NCI-H345 treated with DMSO at 0.1 percent for 48 hours (cell line): ENCODE measurements at regions not wholly inside any gene's neighbourhood (a gene's known extent, or its start where the extent isn't known, plus 50 kb on each side); places are given as distances from the start of the nearest gene placed in this dataset.
"Not testable (repeated sequence)": the region's sequence is repeated elsewhere in the genome, so short reads cannot be mapped to it uniquely, and the experiment has no call there.

Experiments used
- DNase-seq: peaks from one replicate; lab custom pipeline; 2025; ENCODE audit not compliant: unreplicated experiment; lab: John Stamatoyannopoulos, UW

DNA sequence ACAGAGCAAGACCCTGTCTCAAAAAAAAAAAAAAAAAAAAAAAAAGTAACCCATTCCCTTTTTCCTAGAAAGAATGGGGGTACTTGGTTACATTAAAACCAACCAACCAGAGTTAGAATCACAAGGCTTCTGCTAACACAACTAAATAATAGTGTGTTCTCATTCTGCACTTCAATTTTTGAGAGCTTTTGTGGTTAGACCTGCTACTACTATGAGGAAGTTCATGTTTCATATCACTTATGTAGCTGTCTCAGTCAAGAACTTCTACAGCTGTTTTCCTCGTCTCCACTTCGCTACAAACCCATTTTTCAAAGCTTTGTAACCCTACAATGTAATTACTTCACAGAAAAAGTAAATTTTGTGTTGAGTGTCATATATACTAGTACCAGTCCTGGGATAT lies 58.3 kb downstream of the PDHA2 start:
- DNase-seq = no peak

- no peak for DNase-seq
These were observed 69.3 kb downstream of the PDHA2 start for GRCh38 chr4:95909211-95909610.

- no peak for DNase-seq
These were observed 70.9 kb downstream of the PDHA2 start for GRCh38 chr4:95910749-95911148.

DNA sequence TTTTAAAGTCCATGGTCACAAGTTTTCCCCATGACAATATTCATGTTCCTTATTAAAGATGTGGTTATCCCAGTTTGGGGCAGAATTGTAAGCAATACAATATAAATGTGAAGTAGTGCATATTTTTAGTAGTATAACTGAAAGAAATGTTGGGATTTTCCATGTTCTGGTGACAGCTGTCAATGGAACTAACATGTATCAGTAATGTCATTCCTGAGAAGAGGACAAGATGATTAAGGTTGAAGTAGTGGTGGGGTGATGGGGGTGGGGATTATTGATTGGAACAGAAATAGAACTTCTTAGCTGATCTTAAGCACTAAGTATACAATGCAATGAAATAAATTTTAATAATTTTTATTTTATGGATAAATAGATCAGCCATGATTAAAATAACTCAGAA lies 81.6 kb downstream of the PDHA2 start:
- DNase-seq = no peak

GRCh38 chr4:95929448-95930064 lies 89.7 kb downstream of the PDHA2 start:
- no peak for DNase-seq

DNA sequence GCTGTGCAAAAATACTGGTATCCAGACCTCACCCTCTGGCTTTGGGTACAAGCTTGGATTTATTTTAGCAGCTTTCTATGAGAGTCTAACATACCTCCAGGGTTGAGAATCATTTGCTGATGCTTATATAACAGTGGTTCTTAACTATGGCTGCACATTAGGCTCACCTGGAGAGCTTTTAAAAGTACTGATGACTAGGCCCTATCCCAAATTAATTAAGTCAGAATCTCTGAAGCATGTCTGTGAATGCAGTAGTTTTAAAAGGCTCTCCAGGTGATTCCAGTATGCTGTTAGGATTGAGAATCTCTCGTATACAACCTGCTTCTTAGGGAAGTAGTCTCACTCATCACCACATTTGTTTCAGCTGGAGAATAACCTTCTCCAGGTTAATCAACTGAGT lies 99.2 kb downstream of the PDHA2 start:
- no peak for DNase-seq

- no peak for DNase-seq
These were observed 109.4 kb downstream of the PDHA2 start for GRCh38 chr4:95949136-95949765.

GRCh38 chr4:95949808-95950207 lies 109.9 kb downstream of the PDHA2 start:
- no peak for DNase-seq

DNA sequence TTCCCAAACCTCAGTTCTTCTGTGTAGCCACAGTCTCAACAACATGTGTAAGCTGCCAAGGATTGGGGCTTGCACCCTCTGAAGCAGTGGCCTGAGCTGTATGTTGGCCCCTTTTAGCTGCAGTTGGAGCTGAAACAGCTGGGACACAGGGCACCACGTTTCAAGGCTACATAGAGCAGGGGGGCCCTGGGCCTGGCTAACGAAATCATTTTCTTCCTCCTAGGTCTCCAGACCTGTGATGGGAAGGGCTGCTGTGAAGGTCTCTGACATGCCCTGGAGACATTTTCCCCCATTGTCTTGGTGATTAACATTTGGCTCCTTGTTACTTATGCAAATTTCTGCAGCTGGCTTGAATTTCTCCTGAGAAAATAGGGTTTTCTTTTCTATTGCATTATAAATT lies 112.6 kb downstream of the PDHA2 start:
- not testable (repeated sequence) for DNase-seq

- DNase-seq = no peak
These were observed 116.2 kb downstream of the PDHA2 start for GRCh38 chr4:95956094-95956493.

DNA sequence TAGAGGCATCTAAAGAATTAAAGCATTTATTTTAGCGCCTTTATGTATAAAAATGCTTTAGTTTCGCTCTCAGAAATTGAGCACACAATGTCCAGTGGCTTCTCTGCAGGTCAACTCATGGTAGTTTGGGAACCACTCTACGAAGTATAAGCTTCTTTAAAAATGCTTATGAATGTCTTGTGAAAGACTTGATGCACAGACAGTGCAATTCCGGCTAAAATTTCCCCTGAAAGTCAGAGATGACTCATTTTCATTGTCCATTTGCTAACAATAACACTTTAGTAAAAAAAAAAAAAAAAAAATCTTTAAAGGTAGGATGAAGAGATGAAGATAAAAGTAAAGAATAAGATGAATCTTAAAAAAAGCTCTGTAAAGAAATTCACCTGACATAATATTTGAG lies 117.2 kb downstream of the PDHA2 start:
- no peak for DNase-seq

DNA sequence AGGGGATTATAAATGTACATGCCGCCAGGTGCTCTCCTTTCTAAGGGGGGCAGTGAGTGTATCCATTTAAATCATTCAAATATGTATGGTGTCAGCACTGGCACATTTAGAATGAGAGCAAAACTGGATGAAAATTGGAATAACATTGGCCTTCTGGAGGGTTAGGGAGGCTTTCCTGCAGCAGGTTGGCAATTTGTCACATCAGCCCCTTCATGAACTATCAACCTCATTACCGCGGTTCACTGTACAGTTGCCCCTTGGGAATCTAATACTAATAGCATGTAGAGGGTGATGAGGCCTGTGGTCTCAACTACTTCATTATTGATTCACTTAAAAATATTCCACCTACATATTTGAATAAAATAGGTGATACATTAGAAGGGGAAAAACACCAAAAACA lies 117.9 kb downstream of the PDHA2 start:
- no peak for DNase-seq

DNA sequence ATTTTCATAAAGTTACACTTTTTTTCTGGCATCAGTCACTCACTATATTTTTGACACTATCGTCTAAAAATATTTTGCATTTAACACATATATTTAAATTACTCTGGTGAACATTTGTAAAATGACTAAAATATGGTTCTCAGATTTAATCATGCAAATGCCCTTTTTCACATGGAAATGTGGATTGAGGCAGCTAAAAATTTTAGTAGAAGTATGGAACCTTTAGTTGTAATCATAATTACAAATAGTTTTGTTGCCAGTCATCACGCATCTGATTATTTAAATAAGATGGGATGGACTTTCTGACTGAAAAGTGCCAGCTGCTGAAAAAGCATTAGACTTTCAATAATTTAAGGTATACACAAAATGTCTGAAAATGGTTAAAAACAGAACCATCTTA lies 119.3 kb downstream of the PDHA2 start:
- no peak for DNase-seq

- DNase-seq = no peak
These were observed 119.7 kb downstream of the PDHA2 start for GRCh38 chr4:95959633-95960032.

DNA sequence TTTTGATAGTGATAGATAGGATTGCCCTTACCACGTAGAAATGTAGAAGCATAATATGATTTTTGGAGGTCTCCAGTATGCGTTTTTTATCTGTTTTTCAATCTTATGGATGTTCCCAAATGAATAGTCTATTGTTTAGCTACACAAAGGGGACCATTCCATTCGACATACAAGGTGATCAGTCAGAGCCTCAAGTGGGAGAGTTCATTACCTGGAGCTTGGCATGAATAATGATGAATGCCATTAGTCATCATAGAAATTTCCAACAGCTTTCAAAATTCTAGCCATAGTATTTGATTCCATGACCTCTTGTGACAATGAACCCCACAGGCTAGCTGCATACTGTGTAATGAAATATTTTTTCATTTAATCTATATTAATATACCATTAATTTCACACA lies 123.6 kb downstream of the PDHA2 start:
- no peak for DNase-seq

DNA sequence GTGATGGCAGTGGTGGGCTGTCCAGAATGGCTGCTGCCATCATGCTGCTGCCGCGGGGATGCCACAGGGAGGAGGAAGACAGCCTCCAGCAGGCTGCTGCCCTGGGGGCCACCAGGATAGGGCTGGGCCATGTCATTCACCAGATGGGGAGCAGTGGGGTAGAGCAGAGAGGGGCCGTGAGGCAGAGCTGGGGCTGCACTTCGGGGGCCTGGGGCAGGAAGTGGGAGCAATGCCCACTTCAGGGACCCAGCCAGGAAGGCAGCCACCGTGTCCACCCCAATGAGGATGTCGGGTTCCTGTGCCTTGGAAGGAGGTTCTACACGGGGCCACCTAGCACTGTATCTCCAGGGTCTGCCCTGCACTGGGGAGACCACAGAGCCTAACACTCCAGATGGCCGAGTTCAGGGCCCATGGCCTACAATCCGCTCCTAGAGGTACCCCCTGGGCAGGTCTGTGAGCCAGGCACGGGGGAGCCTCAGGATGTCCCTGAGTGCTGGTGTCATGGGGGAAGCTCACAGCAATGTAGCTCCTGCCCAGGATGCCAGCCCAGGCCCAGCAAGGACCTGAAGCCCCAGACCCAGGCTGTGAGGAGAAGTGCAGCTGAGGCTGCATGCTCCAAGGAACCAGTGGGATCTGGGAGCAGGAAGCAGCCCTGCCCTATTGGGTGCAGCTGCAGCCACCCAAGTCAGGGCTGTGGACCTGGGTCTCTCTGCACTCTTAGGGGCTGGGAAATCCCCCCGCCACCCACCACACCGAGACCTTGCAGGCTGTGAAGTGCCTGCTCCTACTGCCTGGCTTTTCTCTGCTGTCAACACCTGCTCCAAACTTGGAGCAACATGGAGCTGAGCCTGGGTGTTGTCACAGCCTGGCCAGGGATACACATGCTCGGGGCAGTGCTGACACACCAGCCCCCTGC lies 140.3 kb downstream of the PDHA2 start:
- DNase-seq = no peak

- DNase-seq = no peak
These were observed 141.0 kb downstream of the PDHA2 start for GRCh38 chr4:95980877-95981360.

DNA sequence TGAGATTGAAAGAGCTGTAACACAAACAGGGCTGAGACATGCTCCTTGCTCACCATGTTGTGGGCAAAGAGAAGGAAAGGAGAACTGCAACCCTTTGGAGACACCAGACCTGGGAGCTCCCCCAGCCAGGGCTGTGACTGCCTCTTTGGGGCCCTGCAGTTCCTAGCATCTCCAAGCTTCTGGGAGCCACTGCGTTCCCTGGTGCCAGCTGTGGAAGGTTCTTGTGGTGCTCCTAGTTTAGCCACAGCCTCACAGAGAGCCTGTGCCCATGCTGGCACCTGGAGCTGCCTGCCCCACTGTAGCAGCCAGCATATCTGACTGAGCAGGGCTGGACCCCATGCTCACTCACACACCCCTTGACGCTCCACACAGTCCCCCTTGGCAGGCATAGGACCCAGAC lies 141.7 kb downstream of the PDHA2 start:
- DNase-seq = no peak

DNA sequence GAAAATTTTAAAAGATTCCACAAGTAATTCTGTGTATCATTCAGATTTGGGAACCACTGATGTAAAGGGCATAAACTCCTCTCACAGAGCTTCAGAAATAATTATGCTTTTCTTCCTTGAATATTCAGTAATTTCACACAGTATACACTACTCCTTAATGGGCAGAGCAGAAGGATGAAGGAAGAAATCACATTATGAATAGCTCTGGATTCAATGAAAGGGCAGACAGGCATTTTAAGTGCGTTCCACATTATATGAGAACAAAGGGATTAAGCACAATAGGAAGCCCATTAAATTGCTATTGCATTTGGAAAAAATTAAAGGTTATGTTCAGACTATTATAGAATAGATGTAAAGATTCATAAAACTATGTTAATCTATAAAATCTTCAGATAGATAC lies 142.6 kb downstream of the PDHA2 start:
- no peak for DNase-seq

DNA sequence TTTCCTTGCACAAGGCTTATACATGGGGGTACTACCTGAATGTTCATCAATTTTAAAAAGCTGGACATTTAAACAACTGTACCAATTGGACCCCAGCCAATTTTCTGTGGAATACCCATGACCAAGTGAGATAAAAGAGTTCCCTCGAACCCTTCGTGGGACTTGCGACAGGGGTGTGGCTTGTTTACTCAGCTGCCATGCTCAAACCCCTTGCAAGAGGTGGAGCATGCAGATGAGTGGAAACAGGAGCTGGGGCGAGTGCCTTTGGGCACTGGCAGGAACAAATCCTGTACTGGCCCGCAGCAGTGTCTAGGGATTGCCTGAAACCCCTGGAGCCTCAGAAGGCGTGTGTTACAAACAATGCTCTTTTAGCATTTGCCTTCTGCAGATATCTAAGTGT lies 144.2 kb downstream of the PDHA2 start:
- DNase-seq = no peak

GRCh38 chr4:95985051-95985450 lies 145.2 kb downstream of the PDHA2 start:
- no peak for DNase-seq
